Colonic mucosa (tissue), 4 donors: ENCODE measurements at regions not wholly inside any gene's neighbourhood (a gene's known extent, or its start where the extent isn't known, plus 50 kb on each side); places are given as distances from the start of the nearest gene placed in this dataset.

Experiments used
- DNase-seq: peaks from one replicate; pipeline ENCODE4 v3.0.0-alpha.2; 2020
- H3K27ac ChIP-seq: fragments of 200-600 bp; one replicate; pipeline ENCODE4 v1.8.0; 2021
- H3K27me3 ChIP-seq: fragments of 200-600 bp; one replicate; pipeline ENCODE4 v1.8.0; 2021
- H3K36me3 ChIP-seq: fragments of 200-600 bp; one replicate; pipeline ENCODE4 v1.8.0; 2021
- H3K4me1 ChIP-seq: fragments of 200-600 bp; one replicate; pipeline ENCODE4 v1.8.0; 2021; ENCODE audit warnings: mild to moderate bottlenecking
- H3K4me3 ChIP-seq: fragments of 200-600 bp; one replicate; pipeline ENCODE4 v1.8.0; 2021
- H3K9ac ChIP-seq, 2 donors: one replicate each; pipeline ENCODE4 v1.7.0; 2013; ENCODE audit warnings: control low read depth in 2 of 2, low read depth in 2 of 2, low read length in 2 of 2
- H3K9me3 ChIP-seq: fragments of 200-600 bp; one replicate; pipeline ENCODE4 v1.8.0; 2021
- CTCF ChIP-seq: fragments of 200-600 bp; IDR thresholded peaks from one replicate; pipeline ENCODE4 v1.8.0; 2022; ENCODE audit warnings: antibody characterized with exemption, mild to moderate bottlenecking
- intact Hi-C: fragments of 100-400 bp; cut with DNase I; formaldehyde crosslinking; loops from one replicate; pipeline ENCODE4 v1.14.1; 2022
- donor health status: healthy.
- donor health status: DM: no; HTN: no; CAD: no.
- donor health status: DM: no; HTN: no; CAD: no.

GRCh38 chr13:22470075-22470474 lies 710.7 kb upstream of the SGCG start:
- Histone ChIP-seq H3K4me1 (no peaks in the 10 kb centered on the region), H3K27me3 (no peaks in the 10 kb centered on the region), H3K4me3 (no peak overlapping the region), H3K36me3 (no peaks in the 10 kb centered on the region), H3K9me3 (no peaks in the 10 kb centered on the region), H3K27ac (no peak overlapping the region), H3K9ac (no peak overlapping the region)
- intact Hi-C loops = no loop called here
- TF ChIP-seq CTCF = no peak
- no peak for DNase-seq

- intact Hi-C loops = no loop called here
- no peak for TF ChIP-seq CTCF
- Histone ChIP-seq H3K9me3 (no peaks in the 10 kb centered on the region), H3K4me1 (no peaks in the 10 kb centered on the region), H3K4me3 (no peak overlapping the region), H3K36me3 (no peaks in the 10 kb centered on the region), H3K9ac (no peak overlapping the region), H3K27ac (no peak overlapping the region), H3K27me3 (no peaks in the 10 kb centered on the region)
- no peak for DNase-seq
These were observed 698.2 kb upstream of the SGCG start for GRCh38 chr13:22482496-22483000.

GRCh38 chr13:22483276-22483675 lies 697.5 kb upstream of the SGCG start:
- TF ChIP-seq CTCF = no peak
- no peak for DNase-seq
- Histone ChIP-seq H3K27ac (no peak overlapping the region), H3K27me3 (no peaks in the 10 kb centered on the region), H3K9ac (no peak overlapping the region), H3K4me1 (no peaks in the 10 kb centered on the region), H3K9me3 (no peaks in the 10 kb centered on the region), H3K36me3 (no peaks in the 10 kb centered on the region), H3K4me3 (no peak overlapping the region)
- intact Hi-C loops = no loop called here

GRCh38 chr13:22486490-22486889 lies 694.3 kb upstream of the SGCG start:
- Histone ChIP-seq H3K9me3 (no peaks in the 10 kb centered on the region), H3K4me1 (no peaks in the 10 kb centered on the region), H3K36me3 (no peaks in the 10 kb centered on the region), H3K9ac (no peak overlapping the region), H3K27me3 (no peaks in the 10 kb centered on the region), H3K27ac (no peak overlapping the region), H3K4me3 (no peak overlapping the region)
- TF ChIP-seq CTCF = no peak
- DNase-seq = no peak
- intact Hi-C loops = no loop called here

- Histone ChIP-seq H3K27me3 (no peaks in the 10 kb centered on the region), H3K4me1 (no peaks in the 10 kb centered on the region), H3K9ac (no peak overlapping the region), H3K9me3 (no peaks in the 10 kb centered on the region), H3K4me3 (no peak overlapping the region), H3K36me3 (no peaks in the 10 kb centered on the region), H3K27ac (no peak overlapping the region)
- DNase-seq = no peak
- no peak for TF ChIP-seq CTCF
- intact Hi-C loops = no loop called here
These were observed 692.8 kb upstream of the SGCG start for GRCh38 chr13:22487932-22488331.

- H3K4me1 ChIP-seq = no peaks in the 10 kb centered on the region
- no peak overlapping the region for H3K27ac ChIP-seq
- no peak for TF ChIP-seq CTCF
- no peaks in the 10 kb centered on the region for H3K27me3 ChIP-seq
- H3K4me3 ChIP-seq = no peak overlapping the region
- DNase-seq = no peak
- no peak overlapping the region for H3K9ac ChIP-seq
- H3K9me3 ChIP-seq = no peaks in the 10 kb centered on the region
- intact Hi-C loops = no loop called here
- no peaks in the 10 kb centered on the region for H3K36me3 ChIP-seq
These were observed 691.0 kb upstream of the SGCG start for GRCh38 chr13:22489771-22490170.
